Fibroblast of lung (primary cell): ENCODE measurements at regions not wholly inside any gene's neighbourhood (a gene's known extent, or its start where the extent isn't known, plus 50 kb on each side); places are given as distances from the start of the nearest gene placed in this dataset.

ENCODE experiments used
- DNase-seq, 2 donors: peaks; one replicate each; pipeline versions ENCODE4 v3.0.0 to v3.0.0-alpha.2; 2010; ENCODE audit warnings: low read depth in 2 of 2
- H2AFZ ChIP-seq: 2 replicates; pipeline ENCODE4 v1.5.1; 2012; ENCODE audit warnings: low read length, control low read depth, inconsistent platforms
- H3K27ac ChIP-seq: 2 replicates; pipeline ENCODE4 v1.5.1; 2011; ENCODE audit warnings: low read length, control low read depth; ENCODE audit not compliant: insufficient read depth
- H3K27me3 ChIP-seq: 2 replicates; pipeline ENCODE4 v1.5.1; 2011; ENCODE audit warnings: mild to moderate bottlenecking, low read length; ENCODE audit not compliant: control insufficient read depth, insufficient read depth
- H3K36me3 ChIP-seq: 2 replicates; pipeline ENCODE4 v1.5.1; 2011; ENCODE audit warnings: low read length; ENCODE audit not compliant: control insufficient read depth, insufficient read depth
- H3K4me1 ChIP-seq: 2 replicates; pipeline ENCODE4 v1.5.1; 2011; ENCODE audit warnings: low read length; ENCODE audit not compliant: control insufficient read depth, insufficient read depth; ENCODE audit errors: extremely low read depth
- H3K4me2 ChIP-seq: 2 replicates; pipeline ENCODE4 v1.5.1; 2011; ENCODE audit warnings: low read length, control low read depth; ENCODE audit not compliant: insufficient read depth; ENCODE audit errors: extremely low read depth
- H3K4me3 ChIP-seq, 4 experiments: fragments of 200-600 bp in 1 of 4; sonication (generic) in 1 of 4; replicated peaks in 1 of 4; 2 replicates each; pipeline ENCODE4 v1.5.1; 2011 to 2016; ENCODE audit warnings: low read length in 4 of 4, low read depth in 3 of 4, mild to moderate bottlenecking in 3 of 4, control low read depth in 2 of 4, inconsistent platforms in 1 of 4, mixed read lengths in 1 of 4; ENCODE audit not compliant: insufficient read depth in 1 of 4; ENCODE audit errors: control extremely low read depth in 1 of 4
- H3K79me2 ChIP-seq: 2 replicates; pipeline ENCODE4 v1.5.1; 2012; ENCODE audit warnings: mild to moderate bottlenecking, low read length, inconsistent platforms; ENCODE audit not compliant: control insufficient read depth, insufficient read depth
- H3K9ac ChIP-seq: 2 replicates; pipeline ENCODE4 v1.5.1; 2011; ENCODE audit warnings: mild to moderate bottlenecking, low read length, control low read depth; ENCODE audit not compliant: insufficient read depth
- H3K9me3 ChIP-seq: 2 replicates; pipeline ENCODE4 v1.5.1; 2012; ENCODE audit warnings: low read depth, low read length; ENCODE audit not compliant: control insufficient read depth, insufficient read depth
- H4K20me1 ChIP-seq: 2 replicates; pipeline ENCODE4 v1.5.1; 2011; ENCODE audit warnings: low read length; ENCODE audit not compliant: control insufficient read depth, insufficient read depth; ENCODE audit errors: extremely low read depth
- EZH2 ChIP-seq: IDR thresholded peaks from 2 replicates; pipeline ENCODE4 v1.5.1; 2012; ENCODE audit warnings: low read length, control low read depth, mild to moderate bottlenecking; ENCODE audit errors: missing control alignments
- TF ChIP-seq, protein P1 (sequence below), 2 donors: IDR thresholded peaks in 1 of 2; conservative IDR thresholded peaks in 1 of 2; 1 replicate in 1 of 2; 2 replicates in 1 of 2; pipeline ENCODE4 v1.5.1; 2011 to 2012; ENCODE audit warnings: low read length in 2 of 2, control low read depth in 1 of 2, inconsistent platforms in 1 of 2, low read depth in 1 of 2, mild to moderate bottlenecking in 1 of 2

DNA sequence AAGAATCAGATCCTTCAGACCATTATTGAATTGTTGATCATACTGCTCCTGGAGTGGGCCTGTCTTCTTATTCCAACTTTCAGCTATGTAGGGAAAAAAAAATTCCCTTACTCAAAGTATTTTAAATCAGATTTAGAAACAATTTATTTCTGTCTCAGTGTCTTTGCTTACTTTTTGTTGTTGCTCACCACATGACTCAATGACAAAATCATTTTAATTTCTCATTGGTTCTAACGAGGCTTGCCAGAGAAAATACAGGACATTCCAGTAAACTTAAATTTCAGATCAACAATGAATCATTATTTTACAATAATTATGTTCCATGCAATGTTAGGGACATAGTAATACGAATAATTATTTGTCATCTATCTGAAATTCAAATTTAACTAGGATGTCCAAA lies 748.5 kb upstream of the CBLB start:
- H3K9ac ChIP-seq = no peak overlapping the region
- H3K27ac ChIP-seq = no peak overlapping the region
- peak overlapping the region; percentile 15 for H2AFZ ChIP-seq
- H3K4me2 ChIP-seq = no peak overlapping the region
- TF ChIP-seq EZH2 = no peak
- TF ChIP-seq, protein P1, sequence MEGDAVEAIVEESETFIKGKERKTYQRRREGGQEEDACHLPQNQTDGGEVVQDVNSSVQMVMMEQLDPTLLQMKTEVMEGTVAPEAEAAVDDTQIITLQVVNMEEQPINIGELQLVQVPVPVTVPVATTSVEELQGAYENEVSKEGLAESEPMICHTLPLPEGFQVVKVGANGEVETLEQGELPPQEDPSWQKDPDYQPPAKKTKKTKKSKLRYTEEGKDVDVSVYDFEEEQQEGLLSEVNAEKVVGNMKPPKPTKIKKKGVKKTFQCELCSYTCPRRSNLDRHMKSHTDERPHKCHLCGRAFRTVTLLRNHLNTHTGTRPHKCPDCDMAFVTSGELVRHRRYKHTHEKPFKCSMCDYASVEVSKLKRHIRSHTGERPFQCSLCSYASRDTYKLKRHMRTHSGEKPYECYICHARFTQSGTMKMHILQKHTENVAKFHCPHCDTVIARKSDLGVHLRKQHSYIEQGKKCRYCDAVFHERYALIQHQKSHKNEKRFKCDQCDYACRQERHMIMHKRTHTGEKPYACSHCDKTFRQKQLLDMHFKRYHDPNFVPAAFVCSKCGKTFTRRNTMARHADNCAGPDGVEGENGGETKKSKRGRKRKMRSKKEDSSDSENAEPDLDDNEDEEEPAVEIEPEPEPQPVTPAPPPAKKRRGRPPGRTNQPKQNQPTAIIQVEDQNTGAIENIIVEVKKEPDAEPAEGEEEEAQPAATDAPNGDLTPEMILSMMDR (conservative IDR thresholded peaks at IDR 0.05 in 1 of 2, IDR thresholded peaks at IDR 0.05 in 1 of 2; ENCODE audit: low read depth in 1 of 2, low read length in 2 of 2) = no peak
- H3K4me3 ChIP-seq = no peak overlapping the region
- peak in 1 of 2 donors; percentile 32 for DNase-seq
- no peaks in the 10 kb centered on the region for H3K9me3 ChIP-seq
- H3K36me3 ChIP-seq = no peaks in the 10 kb centered on the region
- no peaks in the 10 kb centered on the region for H3K27me3 ChIP-seq
- H3K79me2 ChIP-seq = no peaks in the 10 kb centered on the region
- no peaks in the 10 kb centered on the region for H4K20me1 ChIP-seq
- peaks cover 4% of the 10 kb centered on the region for H3K4me1 ChIP-seq

DNA sequence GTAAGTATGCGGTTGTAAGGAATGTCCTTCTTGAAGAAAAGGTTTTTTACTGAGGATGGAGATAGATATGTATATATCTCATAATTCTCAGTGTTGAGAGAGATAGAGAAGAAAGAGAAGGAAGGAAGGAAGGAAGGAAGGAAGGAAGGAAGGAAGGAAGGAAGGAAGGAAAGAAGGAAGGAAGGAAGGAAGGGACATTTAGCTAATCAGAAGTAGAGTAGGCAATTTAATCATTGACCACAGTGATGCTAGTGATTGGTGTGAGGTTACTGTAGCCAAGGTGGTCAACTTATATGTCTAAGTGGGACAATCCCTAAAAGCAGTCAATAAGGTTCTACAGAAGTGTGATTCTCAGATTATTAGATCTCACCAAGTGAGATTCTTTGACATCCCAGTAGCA lies 751.8 kb upstream of the CBLB start:
- H3K36me3 ChIP-seq = no peaks in the 10 kb centered on the region

DNA sequence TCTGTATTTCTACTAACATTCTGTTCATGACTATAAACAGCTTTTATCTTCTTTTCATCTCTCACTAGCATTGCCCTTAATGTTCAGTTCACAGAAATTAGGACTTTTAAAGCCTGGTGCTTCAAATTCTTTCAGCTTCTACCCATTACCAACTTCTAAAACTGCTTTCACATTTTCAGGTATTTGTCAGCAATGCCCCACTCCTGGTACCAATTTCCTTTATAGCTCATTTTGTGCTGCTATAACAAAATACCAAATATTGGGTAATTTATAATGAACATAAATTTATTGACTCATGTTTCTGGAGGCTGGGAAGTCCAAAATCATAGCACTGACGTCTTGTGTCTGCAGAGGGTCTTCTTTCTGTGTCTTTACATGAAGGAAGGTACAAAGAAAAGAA lies 753.1 kb upstream of the CCDC54 start:
- Histone ChIP-seq H3K9me3 (no peaks in the 10 kb centered on the region), H3K9ac (no peak overlapping the region), H4K20me1 (no peaks in the 10 kb centered on the region), H3K79me2 (no peaks in the 10 kb centered on the region), H3K4me1 (no peaks in the 10 kb centered on the region), H3K27me3 (no peaks in the 10 kb centered on the region), H3K4me3 (no peak overlapping the region), H2AFZ (no peak overlapping the region), H3K4me2 (no peak overlapping the region), H3K27ac (no peak overlapping the region), H3K36me3 (no peaks in the 10 kb centered on the region)
- no peak for DNase-seq
- no peak for TF ChIP-seq EZH2
- TF ChIP-seq, protein P1 (conservative IDR thresholded peaks at IDR 0.05 in 1 of 2, IDR thresholded peaks at IDR 0.05 in 1 of 2; ENCODE audit: low read depth in 1 of 2, low read length in 2 of 2) = no peak

More for the DNA sequence above, 751.8 kb upstream of the CBLB start:
- peaks cover 4% of the 10 kb centered on the region for H3K4me1 ChIP-seq
- H3K4me2 ChIP-seq = no peak overlapping the region
- no peak for DNase-seq
- H3K4me3 ChIP-seq = no peak overlapping the region
- H3K27me3 ChIP-seq = no peaks in the 10 kb centered on the region
- H3K79me2 ChIP-seq = no peaks in the 10 kb centered on the region
- no peak overlapping the region for H2AFZ ChIP-seq
- H3K9me3 ChIP-seq = no peaks in the 10 kb centered on the region
- no peaks in the 10 kb centered on the region for H4K20me1 ChIP-seq
- no peak for TF ChIP-seq EZH2
- TF ChIP-seq, protein P1 (conservative IDR thresholded peaks at IDR 0.05 in 1 of 2, IDR thresholded peaks at IDR 0.05 in 1 of 2; ENCODE audit: low read depth in 1 of 2, low read length in 2 of 2) = no peak
- no peak overlapping the region for H3K9ac ChIP-seq
- no peak overlapping the region for H3K27ac ChIP-seq
